ENCODE measurements at regions not wholly inside any gene's neighbourhood (a gene's known extent, or its start where the extent isn't known, plus 50 kb on each side); places are given as distances from the start of the nearest gene placed in this dataset.

DNA sequence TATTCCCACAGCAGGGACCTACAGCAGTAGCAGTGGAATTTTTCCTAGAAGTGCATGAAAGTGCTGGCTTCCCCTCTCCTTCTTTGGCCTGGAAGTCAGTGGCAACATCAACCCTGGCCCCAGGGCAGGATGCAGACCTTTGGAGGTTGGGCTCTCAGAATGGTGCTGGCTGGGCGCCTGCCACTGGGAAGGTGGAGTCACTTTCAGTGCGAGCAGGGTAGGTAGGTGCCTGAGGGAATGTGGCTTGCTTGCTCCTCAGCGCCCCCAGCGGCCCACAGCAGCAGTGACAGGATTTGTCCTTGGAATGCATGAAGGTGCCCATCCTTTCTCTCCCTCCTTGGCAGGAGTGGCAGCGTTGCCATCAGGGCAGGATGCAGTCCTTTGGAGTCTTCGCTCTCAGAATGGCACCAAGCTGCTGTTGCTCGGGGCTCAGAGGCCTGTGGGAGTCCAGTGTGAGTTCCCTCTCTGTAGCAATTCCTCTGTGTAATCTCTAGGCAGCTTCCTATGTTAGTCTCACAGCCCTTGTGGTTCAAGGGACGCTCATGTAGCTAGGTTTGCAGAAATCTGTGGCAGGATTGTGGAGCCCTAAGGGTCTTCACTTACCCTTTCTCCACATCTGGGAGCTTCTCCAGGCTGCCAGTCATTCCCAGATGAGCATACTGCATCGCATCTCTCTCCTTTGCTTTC is 354.4 kb upstream of the DACH1 start:
- DNase-seq (ENCODE audit: low spot score), result no peak

DNA sequence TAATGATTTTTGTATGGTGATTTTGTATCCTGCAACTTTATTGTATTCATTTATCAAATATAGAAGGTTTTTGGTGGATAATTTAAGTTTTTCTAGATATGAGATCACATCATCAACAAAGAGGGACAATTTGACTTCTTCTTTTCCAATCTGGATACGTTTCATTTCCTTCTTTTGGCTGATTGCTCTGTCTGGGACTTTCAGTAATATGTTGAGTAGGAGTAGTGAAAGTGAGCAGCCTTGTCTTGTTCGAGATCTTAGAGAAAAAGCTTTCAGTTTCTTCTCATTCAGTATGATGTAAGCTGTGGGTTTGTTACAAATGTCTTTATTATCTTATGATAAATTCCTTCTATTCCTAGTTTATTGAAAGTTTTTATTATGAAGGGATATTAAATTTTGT is 352.0 kb upstream of the DACH1 start:
- DNase-seq (ENCODE audit: low spot score), result no peak

DNA sequence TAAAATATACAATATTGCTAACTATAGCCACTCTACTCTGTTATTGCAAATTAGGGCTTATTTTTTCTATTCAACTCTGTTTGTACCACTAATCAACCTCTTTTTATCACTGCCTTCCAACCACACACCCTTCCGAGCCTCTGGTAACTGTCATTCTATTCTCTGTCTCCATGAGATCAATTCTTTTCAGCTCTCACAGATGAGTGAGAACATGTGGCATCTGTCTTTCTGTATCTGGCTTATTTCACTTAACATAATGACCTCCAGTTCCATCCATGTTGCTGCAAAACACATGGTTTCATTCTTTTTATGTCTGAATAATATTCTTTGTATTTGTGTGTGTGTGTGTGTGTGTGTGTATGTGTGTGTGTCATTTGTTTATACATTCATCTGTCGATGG is 350.1 kb upstream of the DACH1 start:
- no peak for DNase-seq (ENCODE audit: low spot score)

DNA sequence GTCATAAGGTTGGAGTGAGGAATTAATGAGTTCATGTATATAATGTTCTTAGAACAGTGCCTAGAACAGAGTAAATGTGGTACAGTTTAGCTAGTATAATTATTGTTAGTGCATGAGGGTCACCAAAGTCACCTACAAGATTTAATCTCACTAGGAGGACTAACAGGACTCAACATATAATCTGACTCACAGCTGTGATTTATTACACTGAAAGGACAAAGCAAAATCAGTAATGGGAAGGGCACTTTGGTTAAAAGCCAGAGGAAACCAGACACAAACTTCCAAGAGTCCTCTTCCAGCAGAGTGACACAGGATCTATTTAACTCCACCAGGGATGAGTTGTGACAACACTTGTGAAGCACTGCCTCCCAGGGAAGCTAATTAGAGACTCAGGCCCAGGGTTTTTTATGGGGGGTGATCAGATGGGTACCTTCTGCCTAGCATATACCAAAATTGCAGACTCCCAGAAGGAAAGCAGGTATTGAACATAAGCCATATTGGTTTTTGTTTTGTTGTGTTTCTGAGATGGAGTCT is 341.2 kb upstream of the DACH1 start:
- DNase-seq (ENCODE audit: low spot score), result no peak

DNA sequence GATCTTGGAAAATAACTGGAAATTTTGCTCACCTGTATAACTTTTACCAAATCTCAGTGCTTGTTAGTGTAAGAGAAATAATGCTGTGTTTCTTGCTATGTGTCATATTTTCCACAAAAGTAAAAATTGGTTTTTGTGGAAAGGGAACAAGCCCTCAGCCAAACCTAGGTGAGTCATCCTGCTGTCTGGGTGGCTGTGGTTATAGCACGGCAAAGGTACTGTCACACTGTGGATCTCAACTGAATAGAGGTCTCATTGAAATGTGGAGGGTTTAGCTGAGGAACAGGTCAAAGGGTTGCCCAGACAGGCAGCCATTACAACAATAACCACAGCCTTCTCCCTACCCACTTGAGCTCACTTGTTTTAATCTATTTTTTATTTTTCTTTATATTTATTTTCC is 338.8 kb upstream of the DACH1 start:
- no peak for DNase-seq (ENCODE audit: low spot score)

DNA sequence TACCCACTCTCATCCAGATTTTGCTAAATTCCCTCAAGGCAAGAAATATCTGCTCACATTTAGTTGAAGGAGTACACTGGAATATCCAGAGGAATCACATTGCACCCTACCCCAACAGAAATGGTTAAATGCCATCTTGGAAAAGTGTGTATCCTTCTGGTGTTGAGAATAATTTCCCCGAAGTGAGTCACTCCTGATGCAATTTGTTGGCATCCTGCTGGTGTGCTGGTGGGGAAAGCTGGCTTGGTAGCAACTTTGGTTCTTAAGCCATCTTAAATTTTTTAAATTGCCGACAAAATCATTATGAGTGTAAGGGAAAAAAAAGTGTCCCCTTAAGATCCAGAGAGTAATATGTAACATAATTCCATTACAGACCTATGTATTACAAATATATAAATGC is 337.3 kb upstream of the DACH1 start:
- no peak for DNase-seq (ENCODE audit: low spot score)

DNA sequence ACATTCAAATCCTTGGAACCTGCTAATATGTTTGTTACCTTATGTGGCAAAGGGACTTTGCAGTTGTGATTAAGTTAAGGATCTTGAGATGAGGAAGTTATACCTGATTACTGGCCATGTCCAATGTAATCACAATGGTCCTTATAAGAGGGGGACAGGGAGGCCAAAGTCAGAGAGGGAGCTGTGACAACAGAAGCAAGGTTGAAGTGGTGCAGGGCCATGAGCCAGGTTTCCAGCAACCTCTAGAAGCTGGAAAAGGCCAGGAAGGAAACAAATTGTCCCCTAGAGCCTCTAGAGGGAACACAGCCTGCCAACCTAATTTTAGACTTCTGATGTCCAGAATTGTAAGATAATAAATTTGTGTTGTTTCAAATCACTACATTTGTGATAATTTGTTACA is 334.7 kb upstream of the DACH1 start:
- DNase-seq (ENCODE audit: low spot score), result no peak

DNA sequence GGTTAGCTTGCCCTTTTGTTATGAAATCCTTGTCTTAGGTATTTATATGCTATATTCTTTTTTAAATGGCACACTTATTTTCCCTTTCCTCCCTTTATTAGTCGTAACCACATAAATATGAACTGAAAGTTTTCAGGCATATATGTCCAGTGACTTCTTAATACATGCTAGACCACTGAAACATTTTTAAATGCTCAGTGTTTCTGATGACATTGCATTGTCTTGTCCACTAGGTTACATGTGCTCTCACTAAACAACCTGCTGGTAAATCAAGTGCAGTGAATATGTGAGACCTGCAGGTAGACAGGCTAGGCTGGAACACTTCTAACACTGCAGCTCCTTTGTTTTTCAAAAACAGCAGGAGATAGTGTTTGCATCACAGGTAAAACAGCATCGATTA is 332.6 kb upstream of the DACH1 start:
- DNase-seq (ENCODE audit: low spot score), result no peak

DNA sequence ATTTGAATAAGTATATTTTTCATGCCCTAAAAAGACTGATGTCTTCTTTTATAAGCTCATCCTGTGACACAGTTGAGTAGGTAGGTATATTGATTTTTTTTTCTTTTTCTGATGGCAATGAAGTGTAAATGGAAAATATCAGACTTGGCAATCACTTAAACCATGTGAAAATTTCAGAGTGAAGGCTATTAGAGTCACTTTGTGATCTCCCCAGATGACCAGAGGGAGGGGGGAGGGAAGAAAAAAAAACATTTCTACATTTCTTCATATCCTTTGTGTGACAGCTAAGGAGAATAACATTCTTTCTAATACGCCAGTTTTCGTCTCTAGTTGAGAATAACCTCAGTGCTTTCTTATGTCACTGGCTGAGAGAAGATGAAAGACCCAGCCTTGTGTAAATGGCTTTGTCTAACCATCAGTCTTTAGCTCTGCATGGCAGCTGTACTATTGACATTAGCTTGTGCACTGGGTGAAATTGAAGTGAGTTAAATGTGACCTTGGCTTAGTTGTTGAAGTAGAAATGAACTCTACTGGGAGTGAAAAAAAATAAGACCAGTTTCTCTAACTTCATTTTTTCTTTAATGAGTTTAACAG is 332.1 kb upstream of the DACH1 start:
- no peak for DNase-seq (ENCODE audit: low spot score)

DNA sequence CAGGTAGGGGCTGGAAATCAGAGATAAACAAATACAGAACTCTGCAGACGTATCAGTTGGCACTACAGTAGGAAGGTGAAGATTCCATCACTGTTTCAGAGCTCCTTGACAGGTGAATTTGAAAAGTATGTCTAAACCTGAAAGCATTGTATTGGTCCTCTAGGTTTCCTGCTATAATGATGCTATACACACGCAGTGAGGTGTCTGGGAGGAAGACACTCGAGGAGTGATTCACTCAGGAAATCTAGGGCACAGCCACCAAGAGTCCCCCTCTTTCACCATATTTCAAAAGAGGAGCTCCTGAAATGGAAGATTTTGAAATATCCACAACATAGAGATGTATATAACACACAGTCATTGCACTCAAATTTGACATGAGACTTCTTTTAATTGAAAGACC is 331.0 kb upstream of the DACH1 start:
- no peak for DNase-seq (ENCODE audit: low spot score)

DNA sequence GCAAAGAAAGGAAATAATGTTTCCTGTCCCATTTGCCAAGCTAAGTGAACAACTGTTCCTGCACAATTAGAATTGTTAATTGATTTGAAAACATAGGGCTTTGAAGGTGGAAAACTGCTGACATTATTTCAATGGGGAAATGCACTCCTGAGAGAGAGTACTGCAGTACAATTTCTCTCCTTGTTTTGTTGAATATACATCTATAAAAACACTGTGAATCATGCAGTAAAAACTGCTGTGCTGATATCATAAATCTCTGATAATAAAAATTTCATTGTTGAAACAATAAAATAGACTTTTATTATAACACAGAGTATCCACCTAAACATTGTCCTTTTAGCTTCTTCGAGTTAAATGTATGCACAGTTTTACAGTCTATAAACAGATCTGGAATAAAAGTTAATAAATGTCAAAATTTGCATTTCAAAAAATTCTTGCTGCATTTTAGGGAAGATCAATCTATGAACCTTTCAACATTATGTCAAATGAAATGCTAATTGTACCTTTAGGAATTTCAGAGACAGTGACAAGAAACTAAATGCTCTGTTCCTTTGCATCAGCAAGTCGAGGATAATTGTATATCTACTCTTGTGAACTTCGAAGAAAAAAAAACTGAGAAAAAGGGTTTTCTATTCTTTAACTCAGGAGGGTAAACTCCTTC is 328.2 kb upstream of the DACH1 start:
- DNase-seq (ENCODE audit: low spot score), result no peak

DNA sequence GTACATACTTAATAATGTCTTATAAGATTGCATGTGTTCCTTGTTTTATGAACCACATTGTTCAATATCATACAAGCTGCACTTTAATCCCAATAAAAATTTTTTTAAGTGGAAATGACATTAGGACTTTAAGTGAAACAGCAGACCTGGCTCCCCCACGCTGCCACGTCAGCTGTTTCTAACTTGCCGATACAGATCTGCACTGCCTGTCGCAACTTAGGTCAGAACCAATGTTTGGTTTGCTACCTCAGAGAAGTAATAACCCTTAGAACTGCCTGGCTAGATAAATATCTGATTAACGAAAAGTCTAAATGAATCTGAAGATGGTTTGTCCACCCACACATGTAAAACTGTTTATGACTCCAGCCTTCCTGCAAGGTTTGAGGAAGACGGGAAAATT is 327.5 kb upstream of the DACH1 start:
- no peak for DNase-seq (ENCODE audit: low spot score)

DNA sequence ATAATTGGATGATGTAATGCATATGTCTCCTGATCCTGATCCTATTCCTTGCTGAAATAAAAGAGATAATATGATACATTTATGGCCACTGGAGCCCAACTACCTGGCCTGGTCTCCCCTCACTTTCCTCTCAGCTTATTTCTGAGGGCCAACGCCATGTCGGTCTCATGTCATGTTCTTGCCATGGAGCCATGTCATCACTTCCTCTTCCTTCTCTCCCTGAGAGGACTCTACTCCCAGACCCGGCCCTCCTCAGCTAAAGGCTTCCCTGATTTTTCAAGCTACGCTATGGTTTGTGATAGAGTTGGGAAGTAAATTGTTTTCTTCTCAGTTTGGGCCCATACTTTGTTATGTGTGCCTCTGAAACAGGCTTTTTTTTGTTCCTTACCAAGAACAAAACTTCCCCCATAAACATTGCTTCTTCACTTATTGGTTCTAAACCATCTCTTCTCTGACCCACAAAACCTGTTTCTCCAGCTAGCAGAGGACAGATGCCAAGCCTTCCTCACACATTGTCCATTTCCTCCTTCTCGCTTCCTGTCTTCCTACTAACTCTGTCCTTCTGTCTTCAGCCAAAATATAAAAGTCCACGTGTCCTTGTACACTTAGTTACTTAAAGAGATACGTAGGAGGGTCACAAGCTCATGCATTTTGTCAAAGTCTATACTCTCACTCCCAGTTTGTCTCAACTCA is 319.9 kb upstream of the DACH1 start:
- DNase-seq (ENCODE audit: low spot score), result no peak

DNA sequence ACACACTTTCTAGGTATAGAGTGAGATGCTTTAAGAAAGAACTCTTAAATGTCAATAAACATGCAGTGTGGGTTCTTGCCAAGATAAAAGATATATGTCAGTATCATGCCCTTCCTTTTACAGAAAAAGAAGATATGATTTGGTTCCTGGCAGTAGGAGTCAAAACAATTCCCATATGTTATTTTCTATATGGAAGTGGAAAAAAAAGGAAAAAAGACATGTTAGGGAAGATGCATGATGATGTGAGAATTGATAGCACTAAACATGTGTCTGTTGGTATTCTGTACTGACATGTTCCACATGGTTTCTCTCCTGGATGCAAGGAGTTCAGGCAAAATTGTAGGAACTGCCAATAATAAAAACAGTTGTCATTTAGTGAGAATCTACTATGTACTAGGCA is 318.8 kb upstream of the DACH1 start:
- DNase-seq (ENCODE audit: low spot score), result no peak

DNA sequence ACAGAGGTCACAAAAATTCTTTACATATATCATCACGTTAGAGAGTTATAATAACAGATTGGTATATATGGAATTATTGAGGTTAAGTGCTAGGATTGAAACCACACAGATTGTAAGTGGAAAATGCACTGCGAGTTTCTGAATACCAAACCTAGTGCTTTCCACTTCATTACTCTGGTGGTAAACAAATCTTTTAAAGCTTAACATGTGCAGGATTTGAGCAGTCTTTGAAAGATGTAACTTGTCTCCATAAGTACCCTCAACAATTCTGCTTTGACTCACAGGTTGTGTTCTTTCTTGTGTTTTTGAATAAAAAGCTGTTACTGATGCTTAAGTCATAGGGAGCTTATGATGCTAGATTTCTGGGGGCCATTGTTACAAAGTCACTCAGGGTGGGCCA is 314.7 kb upstream of the DACH1 start:
- DNase-seq (ENCODE audit: low spot score), result no peak

DNA sequence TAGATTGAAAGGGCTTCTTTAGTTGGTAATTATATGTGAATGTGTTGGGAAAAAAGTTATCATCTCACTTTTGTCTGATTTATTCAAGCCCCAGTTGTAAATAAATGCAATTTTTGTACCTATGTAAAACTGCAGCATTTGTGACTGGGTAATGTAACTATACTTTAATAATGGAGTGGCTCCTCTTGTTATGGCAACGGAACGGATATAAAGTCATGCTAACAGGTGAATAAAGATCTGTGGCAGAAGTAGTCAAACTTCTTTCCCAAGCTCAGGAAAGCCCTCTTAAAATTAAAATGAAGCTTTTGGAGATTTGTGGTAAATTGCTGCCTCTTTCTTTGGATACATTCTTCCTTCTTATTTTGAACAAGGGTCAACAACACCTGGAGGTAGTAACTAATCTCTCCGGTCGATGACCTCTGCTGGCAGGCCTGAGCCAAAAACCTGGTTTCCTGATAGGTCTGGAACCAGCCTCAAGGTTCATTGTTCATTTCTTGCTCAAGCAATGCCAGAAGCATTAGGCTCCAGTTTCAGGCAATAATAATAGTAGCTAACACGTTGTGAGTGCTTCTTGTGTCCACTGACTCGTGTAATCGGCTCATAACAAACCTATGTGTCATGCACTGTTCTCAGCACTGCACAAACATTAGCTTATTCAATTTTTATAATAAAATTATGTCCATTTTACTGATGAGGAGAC is 313.4 kb upstream of the DACH1 start:
- no peak for DNase-seq (ENCODE audit: low spot score)

DNA sequence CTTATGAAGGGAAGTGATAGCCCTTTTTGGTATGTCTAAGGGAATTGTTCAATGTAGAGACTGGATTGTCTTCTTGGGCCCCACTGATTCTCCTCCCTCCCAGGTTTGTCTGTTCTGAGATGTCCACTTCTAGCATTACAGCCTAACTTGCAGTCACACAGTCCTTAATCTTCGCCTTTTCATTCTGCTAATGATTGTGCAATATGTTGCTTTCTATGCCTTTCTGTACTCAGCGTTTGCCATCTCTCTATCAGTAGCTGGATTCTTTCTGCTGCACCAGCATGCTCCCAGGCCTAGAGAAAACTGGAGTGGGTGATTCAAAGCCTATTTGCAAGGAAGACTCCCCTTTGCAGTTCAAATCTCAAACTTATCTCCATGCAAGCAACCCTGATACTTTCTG is 307.5 kb upstream of the DACH1 start:
- no peak for DNase-seq (ENCODE audit: low spot score)

DNA sequence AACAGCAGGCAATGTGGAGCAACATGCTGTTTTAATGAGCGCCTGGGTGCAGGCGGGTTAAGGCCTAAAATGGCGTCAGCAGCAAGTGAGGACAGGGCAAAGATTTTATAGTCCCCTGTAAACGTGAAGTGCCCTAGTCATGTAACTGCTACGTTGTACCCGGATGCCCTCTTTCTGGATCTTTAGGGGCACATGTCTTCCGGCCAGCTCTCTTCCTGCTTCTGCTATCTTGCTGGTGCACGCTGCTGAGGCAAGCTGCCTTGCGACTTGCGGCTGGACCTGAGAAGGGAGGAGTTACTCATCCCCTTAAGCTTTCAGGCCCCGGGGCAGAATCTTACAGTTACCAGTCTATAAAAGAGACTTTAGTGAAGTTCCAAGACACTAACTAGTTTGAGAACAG is 303.6 kb upstream of the DACH1 start:
- DNase-seq (ENCODE audit: low spot score), result no peak

DNA sequence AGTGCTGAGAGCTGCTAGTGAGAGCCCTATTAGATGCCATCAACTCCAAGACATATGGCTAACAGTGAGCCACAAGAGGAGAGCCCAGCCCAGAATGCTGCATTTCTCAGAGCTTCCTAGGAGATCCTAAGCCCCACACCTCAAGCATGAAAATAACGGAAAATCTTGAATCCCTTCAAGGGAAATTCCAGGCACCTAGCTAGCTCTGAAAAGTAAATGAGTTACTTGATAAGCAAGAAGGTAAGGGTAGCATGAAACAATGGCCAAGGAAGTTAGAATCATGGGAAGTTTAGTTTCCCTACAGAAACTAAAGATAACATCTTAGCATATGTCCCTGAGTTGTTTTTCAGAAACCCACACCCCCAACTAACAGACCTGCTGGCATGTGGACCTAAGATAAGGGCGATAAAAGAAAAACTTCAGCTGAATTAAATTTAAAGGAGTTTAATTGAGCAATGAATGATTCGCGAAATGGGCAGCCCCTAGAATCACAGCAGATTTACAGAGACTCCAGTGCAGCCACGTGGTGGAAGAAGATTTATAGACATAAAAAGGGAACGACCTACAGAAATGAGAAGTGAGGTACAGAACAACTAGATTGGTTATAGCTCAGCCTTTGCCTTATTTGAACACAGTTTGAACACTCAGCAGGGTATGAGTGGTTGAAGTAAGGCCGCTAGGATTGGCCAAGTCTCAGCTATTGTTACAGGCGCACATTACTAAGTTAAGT is 301.3 kb upstream of the DACH1 start:
- no peak for DNase-seq (ENCODE audit: low spot score)

DNA sequence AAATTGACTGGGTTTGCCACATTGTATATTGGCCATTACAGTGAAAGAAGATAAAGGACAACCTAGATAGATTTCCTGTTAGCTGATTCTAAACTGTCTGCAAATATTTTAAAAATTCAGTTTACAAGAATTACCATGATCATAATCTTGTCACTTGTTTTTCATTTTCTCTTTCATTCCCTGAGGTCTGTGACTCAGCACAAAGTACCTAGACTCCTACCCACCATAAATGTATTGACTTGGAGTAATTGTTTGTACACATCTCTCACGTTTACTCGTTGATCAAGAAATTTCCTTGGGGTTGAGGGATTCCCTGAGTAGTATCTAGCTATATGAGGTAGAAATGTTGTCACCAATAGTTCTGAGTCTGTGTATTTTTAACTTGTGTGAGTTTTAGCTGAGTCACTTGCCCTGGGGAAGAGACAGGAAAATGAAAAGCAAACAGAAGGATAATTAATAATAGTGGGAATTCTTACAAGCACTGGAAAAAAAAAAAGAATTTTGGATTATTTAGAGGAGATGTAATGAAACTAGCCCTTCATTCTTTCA is 299.2 kb upstream of the DACH1 start:
- no peak for DNase-seq (ENCODE audit: low spot score)

DNA sequence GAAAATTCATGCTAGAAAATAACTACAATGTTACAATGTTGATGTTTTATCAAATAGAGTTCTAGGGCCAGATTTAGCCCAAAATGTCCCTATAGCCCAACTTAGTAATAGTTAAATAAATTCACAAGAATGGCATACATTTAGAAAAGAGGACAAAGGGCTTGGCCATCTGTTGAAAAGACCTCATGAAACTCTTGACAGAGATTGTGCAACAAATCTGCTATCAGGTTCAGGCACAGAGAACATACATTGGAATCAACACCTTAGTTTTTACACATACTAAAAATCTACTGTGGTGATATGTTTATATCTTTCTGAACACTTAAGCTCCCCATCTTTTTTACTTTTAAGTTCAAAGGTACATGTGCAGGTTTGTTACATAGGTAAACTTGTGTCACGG is 298.3 kb upstream of the DACH1 start:
- DNase-seq (ENCODE audit: low spot score), result no peak
